OCI-LY1 (cell line): ENCODE measurements at regions not wholly inside any gene's neighbourhood (a gene's known extent, or its start where the extent isn't known, plus 50 kb on each side); places are given as distances from the start of the nearest gene placed in this dataset.

Experiments
- H2AFZ ChIP-seq: fragments of 200-600 bp; sonication (generic), shearing (Covaris generic); 2 replicates; pipeline ENCODE4 v1.6.0; 2014; ENCODE audit warnings: antibody characterized with exemption, mild to moderate bottlenecking, low read length
- H3F3A ChIP-seq: fragments of 200-600 bp; sonication (generic), shearing (Covaris generic); 2 replicates; pipeline ENCODE4 v1.6.0; 2014; ENCODE audit warnings: mild to moderate bottlenecking, antibody characterized with exemption, low read length, moderate library complexity; ENCODE audit not compliant: insufficient read depth
- H3K27ac ChIP-seq: fragments of 200-600 bp; sonication (generic); 2 replicates; pipeline ENCODE4 v1.5.1; 2014; ENCODE audit warnings: low read length, mixed run types, mild to moderate bottlenecking, low read depth; ENCODE audit not compliant: poor library complexity, severe bottlenecking
- H3K27me3 ChIP-seq: fragments of 200-600 bp; sonication (generic); 2 replicates; pipeline ENCODE4 v1.6.0; 2014; ENCODE audit warnings: antibody characterized with exemption, mild to moderate bottlenecking, low read length, moderate library complexity; ENCODE audit not compliant: insufficient read depth
- H3K36me3 ChIP-seq: fragments of 200-600 bp; sonication (generic); 2 replicates; pipeline ENCODE4 v1.6.1; 2014; ENCODE audit warnings: mild to moderate bottlenecking, antibody characterized with exemption, low read length, moderate library complexity, mixed read lengths; ENCODE audit not compliant: insufficient read depth
- H3K4me1 ChIP-seq: fragments of 200-600 bp; sonication (generic); 2 replicates; pipeline ENCODE4 v1.5.1; 2014; ENCODE audit warnings: mild to moderate bottlenecking, low read length, moderate library complexity; ENCODE audit not compliant: insufficient read depth, severe bottlenecking
- H3K4me2 ChIP-seq: fragments of 200-600 bp; sonication (generic), shearing (Covaris generic); 2 replicates; pipeline ENCODE4 v1.6.1; 2014; ENCODE audit warnings: low read length
- H3K4me3 ChIP-seq: fragments of 200-600 bp; sonication (generic); 2 replicates; pipeline ENCODE4 v1.5.1; 2014; ENCODE audit warnings: low read length, low read depth, mild to moderate bottlenecking, mixed read lengths; ENCODE audit not compliant: poor library complexity, severe bottlenecking
- H3K79me2 ChIP-seq: fragments of 200-600 bp; shearing (Covaris generic); 2 replicates; pipeline ENCODE4 v1.6.1; 2016; ENCODE audit warnings: mixed run types, low read length, mixed read lengths; ENCODE audit not compliant: insufficient read depth
- H3K9ac ChIP-seq: fragments of 200-600 bp; sonication (generic), shearing (Covaris generic); 2 replicates; pipeline ENCODE4 v1.6.1; 2014; ENCODE audit warnings: mild to moderate bottlenecking, low read length, mixed read lengths
- H3K9me2 ChIP-seq: fragments of 200-600 bp; sonication (generic), shearing (Covaris generic); 2 replicates; pipeline ENCODE4 v1.6.1; 2014; ENCODE audit warnings: low read depth, mild to moderate bottlenecking, low read length, mixed read lengths
- H3K9me3 ChIP-seq: fragments of 200-600 bp; shearing (Covaris generic); 2 replicates; pipeline ENCODE4 v1.6.1; 2014; ENCODE audit warnings: low read length, mixed read lengths
- H4K20me1 ChIP-seq: fragments of 200-600 bp; sonication (generic), shearing (Covaris generic); 2 replicates; pipeline ENCODE4 v1.6.0; 2016; ENCODE audit warnings: mild to moderate bottlenecking, low read length; ENCODE audit not compliant: insufficient read depth
- EZH2 ChIP-seq: fragments of 200-600 bp; sonication (generic), shearing (Covaris generic); IDR thresholded peaks from 2 replicates; pipeline ENCODE4 v1.8.0; 2017; ENCODE audit warnings: borderline replicate concordance, mixed run types, mild to moderate bottlenecking, antibody characterized with exemption, low read length, moderate library complexity, mixed read lengths
- TF ChIP-seq, protein P1 (sequence below): fragments of 200-600 bp; sonication (generic), shearing (Covaris generic); IDR thresholded peaks from 2 replicates; pipeline ENCODE4 v1.5.1; 2017; ENCODE audit warnings: mild to moderate bottlenecking, antibody characterized with exemption, low read length, moderate library complexity, mixed read lengths

GRCh38 chr3:151024339-151024738 is 51.8 kb upstream of the CLRN1 start:
- Histone ChIP-seq H3K79me2 (no peaks in the 10 kb centered on the region), H3K9me2 (no peaks in the 10 kb centered on the region), H3K36me3 (no peaks in the 10 kb centered on the region), H3K9ac (no peak overlapping the region), H2AFZ (no peak overlapping the region), H3F3A (no peaks in the 10 kb centered on the region), H3K9me3 (no peaks in the 10 kb centered on the region), H3K4me3 (no peak overlapping the region), H3K4me2 (no peak overlapping the region), H3K4me1 (no peaks in the 10 kb centered on the region), H3K27ac (no peak overlapping the region), H3K27me3 (no peaks in the 10 kb centered on the region; the same call in 1 of the 2 replicates), H4K20me1 (no peaks in the 10 kb centered on the region)
- no peak for TF ChIP-seq EZH2
- TF ChIP-seq, protein P1, sequence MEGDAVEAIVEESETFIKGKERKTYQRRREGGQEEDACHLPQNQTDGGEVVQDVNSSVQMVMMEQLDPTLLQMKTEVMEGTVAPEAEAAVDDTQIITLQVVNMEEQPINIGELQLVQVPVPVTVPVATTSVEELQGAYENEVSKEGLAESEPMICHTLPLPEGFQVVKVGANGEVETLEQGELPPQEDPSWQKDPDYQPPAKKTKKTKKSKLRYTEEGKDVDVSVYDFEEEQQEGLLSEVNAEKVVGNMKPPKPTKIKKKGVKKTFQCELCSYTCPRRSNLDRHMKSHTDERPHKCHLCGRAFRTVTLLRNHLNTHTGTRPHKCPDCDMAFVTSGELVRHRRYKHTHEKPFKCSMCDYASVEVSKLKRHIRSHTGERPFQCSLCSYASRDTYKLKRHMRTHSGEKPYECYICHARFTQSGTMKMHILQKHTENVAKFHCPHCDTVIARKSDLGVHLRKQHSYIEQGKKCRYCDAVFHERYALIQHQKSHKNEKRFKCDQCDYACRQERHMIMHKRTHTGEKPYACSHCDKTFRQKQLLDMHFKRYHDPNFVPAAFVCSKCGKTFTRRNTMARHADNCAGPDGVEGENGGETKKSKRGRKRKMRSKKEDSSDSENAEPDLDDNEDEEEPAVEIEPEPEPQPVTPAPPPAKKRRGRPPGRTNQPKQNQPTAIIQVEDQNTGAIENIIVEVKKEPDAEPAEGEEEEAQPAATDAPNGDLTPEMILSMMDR: no peak

DNA sequence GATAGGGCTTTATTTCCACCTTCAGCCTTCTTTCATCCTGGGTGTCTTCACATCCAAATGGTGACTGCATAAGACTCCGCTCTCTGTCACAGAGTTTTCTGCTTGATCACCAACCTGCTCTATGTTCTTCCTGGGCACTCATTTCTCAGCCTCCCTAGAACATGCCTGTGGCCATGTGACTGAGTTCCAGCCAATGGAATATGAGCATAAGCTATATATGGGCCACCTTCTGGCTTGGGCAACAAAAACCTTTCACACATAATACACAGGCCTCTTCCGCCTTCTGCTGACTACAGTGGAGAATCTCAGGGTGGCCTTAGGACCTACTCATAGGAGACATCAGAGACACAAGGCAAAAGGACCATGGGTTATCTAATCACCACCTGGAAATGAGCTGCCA is 51.2 kb upstream of the MED12L start:
- Histone ChIP-seq H3K36me3 (no peaks in the 10 kb centered on the region), H3K9me2 (no peaks in the 10 kb centered on the region), H3K9me3 (no peaks in the 10 kb centered on the region), H3K9ac (no peak overlapping the region), H3F3A (no peaks in the 10 kb centered on the region), H4K20me1 (no peaks in the 10 kb centered on the region), H3K4me3 (no peak overlapping the region), H3K4me2 (no peak overlapping the region), H3K27ac (no peak overlapping the region), H3K79me2 (no peaks in the 10 kb centered on the region), H2AFZ (no peak overlapping the region), H3K27me3 (no peaks in the 10 kb centered on the region), H3K4me1 (no peaks in the 10 kb centered on the region)
- TF ChIP-seq, protein P1: no peak
- TF ChIP-seq EZH2: no peak

DNA sequence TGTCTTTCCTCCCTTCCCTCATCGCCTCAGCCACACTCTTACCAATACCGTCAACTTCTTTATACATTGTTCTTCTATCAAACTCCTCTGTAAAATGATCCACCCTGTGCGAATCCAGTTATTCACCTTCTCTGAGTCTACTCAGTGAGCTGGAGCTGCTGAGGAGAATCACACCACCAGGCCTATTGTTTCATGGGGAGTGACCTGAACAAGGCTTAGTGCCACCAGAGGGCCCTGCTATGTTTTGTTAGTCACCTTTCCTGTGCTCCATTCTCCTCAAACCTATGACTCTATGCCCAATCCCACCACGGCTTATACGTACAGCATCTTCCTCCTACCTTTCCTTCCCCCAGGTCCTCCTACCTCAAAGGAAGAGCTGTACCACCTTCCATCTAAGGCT is 50.4 kb upstream of the MED12L start:
- H3F3A ChIP-seq: no peaks in the 10 kb centered on the region
- H3K27me3 ChIP-seq: no peaks in the 10 kb centered on the region
- H3K9me2 ChIP-seq: no peaks in the 10 kb centered on the region
- no peaks in the 10 kb centered on the region for H3K4me1 ChIP-seq
- no peak overlapping the region for H3K27ac ChIP-seq
- no peaks in the 10 kb centered on the region for H4K20me1 ChIP-seq
- H2AFZ ChIP-seq: no peak overlapping the region
- H3K79me2 ChIP-seq: no peaks in the 10 kb centered on the region
- H3K9ac ChIP-seq: no peak overlapping the region
- no peaks in the 10 kb centered on the region for H3K9me3 ChIP-seq
- H3K36me3 ChIP-seq: no peaks in the 10 kb centered on the region
- H3K4me2 ChIP-seq: no peak overlapping the region
- TF ChIP-seq, protein P1: peak; percentile 19; the same call in 1 of the 2 replicates
- TF ChIP-seq EZH2: no peak
- no peak overlapping the region for H3K4me3 ChIP-seq
